Suppressor macrophage (primary cell): ENCODE measurements at regions not wholly inside any gene's neighbourhood (a gene's known extent, or its start where the extent isn't known, plus 50 kb on each side); places are given as distances from the start of the nearest gene placed in this dataset.

Source experiments
- DNase-seq, 4 experiments: peaks; one replicate each; pipeline ENCODE4 v3.0.0-alpha.2; 2020 to 2022

- DNase-seq = no peak
Measured at GRCh38 chr5:2433086-2433485, 318.4 kb downstream of the IRX2 start.

GRCh38 chr5:2432076-2432920, 319.2 kb downstream of the IRX2 start:
- DNase-seq = no peak

GRCh38 chr5:2430606-2431005, 320.9 kb downstream of the IRX2 start:
- no peak for DNase-seq

- no peak for DNase-seq
Measured at GRCh38 chr5:2427983-2428382, 323.5 kb downstream of the IRX2 start.

GRCh38 chr5:2423634-2424033, 327.8 kb downstream of the IRX2 start:
- no peak for DNase-seq

GRCh38 chr5:2417301-2417700, 334.2 kb downstream of the IRX2 start:
- no peak for DNase-seq

- DNase-seq = no peak
Measured at GRCh38 chr5:2415678-2416077, 335.8 kb downstream of the IRX2 start.

- DNase-seq = no peak
Measured at GRCh38 chr5:2410451-2410850, 341.0 kb downstream of the IRX2 start.

GRCh38 chr5:2403296-2403695, 348.2 kb downstream of the IRX2 start:
- DNase-seq = no peak

GRCh38 chr5:2399804-2400203, 351.7 kb downstream of the IRX2 start:
- no peak for DNase-seq

GRCh38 chr5:2399096-2399495, 352.4 kb downstream of the IRX2 start:
- no peak for DNase-seq

GRCh38 chr5:2393556-2393955, 357.9 kb downstream of the IRX2 start:
- no peak for DNase-seq

GRCh38 chr5:2391566-2391965, 359.9 kb downstream of the IRX2 start:
- no peak for DNase-seq

GRCh38 chr5:2391021-2391420, 360.5 kb downstream of the IRX2 start:
- no peak for DNase-seq

- no peak for DNase-seq
Measured at GRCh38 chr5:2388571-2388970, 362.9 kb downstream of the IRX2 start.

- no peak for DNase-seq
Measured at GRCh38 chr5:2387634-2388325, 363.7 kb downstream of the IRX2 start.

GRCh38 chr5:2387250-2387633, 364.2 kb downstream of the IRX2 start:
- DNase-seq = no peak

- no peak for DNase-seq
Measured at GRCh38 chr5:2385818-2386217, 365.7 kb downstream of the IRX2 start.

- DNase-seq = no peak
Measured at GRCh38 chr5:2383698-2384065, 367.8 kb downstream of the IRX2 start.

- no peak for DNase-seq
Measured at GRCh38 chr5:2382776-2383697, 368.4 kb downstream of the IRX2 start.

GRCh38 chr5:2381861-2382260, 369.6 kb downstream of the IRX2 start:
- no peak for DNase-seq

GRCh38 chr5:2381070-2381469, 370.4 kb downstream of the IRX2 start:
- no peak for DNase-seq

- DNase-seq = no peak
Measured at GRCh38 chr5:2378976-2379375, 372.5 kb downstream of the IRX2 start.
